Breast epithelium (tissue), 4 donors: ENCODE measurements at regions not wholly inside any gene's neighbourhood (a gene's known extent, or its start where the extent isn't known, plus 50 kb on each side); places are given as distances from the start of the nearest gene placed in this dataset.

Experiments used
- DNase-seq, 2 donors: peaks; one replicate each; pipeline ENCODE4 v3.0.0-alpha.2; 2019; ENCODE audit warnings: low spot score in 2 of 2
- H3K27ac ChIP-seq, 2 donors: fragments of 200-600 bp; sonication (generic) in 1 of 2; one replicate each; pipeline ENCODE4 v1.5.1; 2016 to 2019; ENCODE audit warnings: mild to moderate bottlenecking in 1 of 2
- H3K27me3 ChIP-seq, 2 donors: fragments of 200-600 bp; sonication (generic) in 1 of 2; one replicate each; pipeline versions ENCODE4 v1.5.1 to v1.6.0; 2017 to 2019; ENCODE audit warnings: control low read depth in 1 of 2, mild to moderate bottlenecking in 1 of 2
- H3K36me3 ChIP-seq: fragments of 200-600 bp; one replicate; pipeline ENCODE4 v1.5.1; 2019
- H3K4me1 ChIP-seq, 2 donors: fragments of 200-600 bp; sonication (generic); one replicate each; pipeline ENCODE4 v1.5.1; 2016 to 2019; ENCODE audit warnings: control low read depth in 1 of 2
- H3K4me3 ChIP-seq, 3 donors: fragments of 200-600 bp; sonication (generic); 1 replicate in 2 of 3; 2 replicates in 1 of 3; pipeline ENCODE4 v1.5.1; 2016 to 2019; ENCODE audit warnings: mild to moderate bottlenecking in 3 of 3, moderate library complexity in 2 of 3
- H3K9me3 ChIP-seq, 2 donors: fragments of 200-600 bp; sonication (generic) in 1 of 2; one replicate each; pipeline ENCODE4 v1.5.1; 2016 to 2019; ENCODE audit warnings: control low read depth in 1 of 2
- POLR2A ChIP-seq: fragments of 450-650 bp; IDR thresholded peaks from one replicate; pipeline ENCODE4 v1.6.1; 2016; ENCODE audit warnings: antibody characterized with exemption, mild to moderate bottlenecking, moderate library complexity
- POLR2AphosphoS5 ChIP-seq, 3 donors: sonication (generic); formaldehyde crosslinking; IDR thresholded peaks; one replicate each; pipeline ENCODE4 v1.6.1; 2017; ENCODE audit warnings: antibody characterized with exemption in 3 of 3
- intact Hi-C: fragments of 100-400 bp; cut with DNase I; formaldehyde crosslinking; loops from one replicate; pipeline ENCODE4 v1.15.1; 2023; ENCODE audit warnings: low total_unique reads
- TF ChIP-seq, protein P1 (sequence below), 3 donors: fragments of 450-650 bp; IDR thresholded peaks; one replicate each; pipeline ENCODE4 v1.5.1; 2016 to 2017; ENCODE audit warnings: antibody characterized with exemption in 3 of 3, mild to moderate bottlenecking in 3 of 3, moderate library complexity in 3 of 3

DNA sequence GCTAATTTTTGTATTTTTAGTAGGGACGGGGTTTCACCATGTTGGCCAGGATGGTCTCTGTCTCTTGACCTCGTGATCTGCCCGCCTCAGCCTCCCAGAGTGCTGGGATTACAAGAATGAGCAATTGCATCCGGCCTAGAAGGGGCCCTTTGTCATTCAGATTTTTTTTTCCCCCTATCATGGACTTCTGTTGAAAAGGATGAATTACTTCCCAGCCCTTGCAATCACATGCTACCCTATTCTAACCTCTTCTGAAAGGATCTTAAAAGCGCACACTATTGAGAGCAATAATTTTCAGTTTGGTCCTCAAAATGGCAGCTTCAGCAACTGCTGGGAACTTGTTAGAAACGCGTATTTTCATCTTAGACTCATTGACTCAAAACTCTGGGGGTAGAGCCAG lies 575.6 kb upstream of the KIRREL3 start:
- Histone ChIP-seq H3K4me1 (no peaks in the 10 kb centered on the region), H3K4me3 (no peak overlapping the region), H3K27me3 (no peaks in the 10 kb centered on the region), H3K27ac (no peak overlapping the region), H3K9me3 (no peaks in the 10 kb centered on the region), H3K36me3 (no peaks in the 10 kb centered on the region)
- DNase-seq = no peak
- TF ChIP-seq POLR2AphosphoS5 (IDR thresholded peaks at IDR 0.05) (no peak), POLR2A (no peak)
- TF ChIP-seq, protein P1, sequence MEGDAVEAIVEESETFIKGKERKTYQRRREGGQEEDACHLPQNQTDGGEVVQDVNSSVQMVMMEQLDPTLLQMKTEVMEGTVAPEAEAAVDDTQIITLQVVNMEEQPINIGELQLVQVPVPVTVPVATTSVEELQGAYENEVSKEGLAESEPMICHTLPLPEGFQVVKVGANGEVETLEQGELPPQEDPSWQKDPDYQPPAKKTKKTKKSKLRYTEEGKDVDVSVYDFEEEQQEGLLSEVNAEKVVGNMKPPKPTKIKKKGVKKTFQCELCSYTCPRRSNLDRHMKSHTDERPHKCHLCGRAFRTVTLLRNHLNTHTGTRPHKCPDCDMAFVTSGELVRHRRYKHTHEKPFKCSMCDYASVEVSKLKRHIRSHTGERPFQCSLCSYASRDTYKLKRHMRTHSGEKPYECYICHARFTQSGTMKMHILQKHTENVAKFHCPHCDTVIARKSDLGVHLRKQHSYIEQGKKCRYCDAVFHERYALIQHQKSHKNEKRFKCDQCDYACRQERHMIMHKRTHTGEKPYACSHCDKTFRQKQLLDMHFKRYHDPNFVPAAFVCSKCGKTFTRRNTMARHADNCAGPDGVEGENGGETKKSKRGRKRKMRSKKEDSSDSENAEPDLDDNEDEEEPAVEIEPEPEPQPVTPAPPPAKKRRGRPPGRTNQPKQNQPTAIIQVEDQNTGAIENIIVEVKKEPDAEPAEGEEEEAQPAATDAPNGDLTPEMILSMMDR (IDR thresholded peaks at IDR 0.05) = no peak
- intact Hi-C loops = no loop called here

DNA sequence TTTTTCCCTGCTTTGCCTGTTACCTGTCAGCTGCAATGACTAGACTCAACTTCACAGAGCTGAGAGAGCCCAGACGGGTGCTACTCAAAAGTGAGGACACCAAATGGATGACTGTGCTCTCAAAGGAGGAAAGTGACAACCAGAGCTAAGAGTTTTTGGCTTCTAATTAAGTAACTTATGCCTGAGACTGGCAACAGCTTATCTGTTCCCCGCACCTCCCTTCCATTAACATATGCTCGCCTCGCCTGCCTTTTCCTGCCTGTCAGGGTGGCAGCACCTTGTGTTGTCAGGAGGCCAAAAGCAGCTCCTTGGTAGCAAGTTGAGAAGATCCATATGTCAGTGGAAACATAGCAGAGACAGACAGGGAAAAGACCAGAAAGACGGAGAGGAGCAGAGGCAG lies 573.9 kb upstream of the KIRREL3 start:
- no peaks in the 10 kb centered on the region for H3K36me3 ChIP-seq
- no peak overlapping the region for H3K4me3 ChIP-seq
- intact Hi-C loops = no loop called here
- TF ChIP-seq POLR2A (no peak), POLR2AphosphoS5 (IDR thresholded peaks at IDR 0.05) (no peak)
- TF ChIP-seq, protein P1 (IDR thresholded peaks at IDR 0.05) = no peak
- no peaks in the 10 kb centered on the region for H3K9me3 ChIP-seq
- no peaks in the 10 kb centered on the region for H3K4me1 ChIP-seq
- no peaks in the 10 kb centered on the region for H3K27me3 ChIP-seq
- no peak overlapping the region for H3K27ac ChIP-seq
- no peak for DNase-seq

DNA sequence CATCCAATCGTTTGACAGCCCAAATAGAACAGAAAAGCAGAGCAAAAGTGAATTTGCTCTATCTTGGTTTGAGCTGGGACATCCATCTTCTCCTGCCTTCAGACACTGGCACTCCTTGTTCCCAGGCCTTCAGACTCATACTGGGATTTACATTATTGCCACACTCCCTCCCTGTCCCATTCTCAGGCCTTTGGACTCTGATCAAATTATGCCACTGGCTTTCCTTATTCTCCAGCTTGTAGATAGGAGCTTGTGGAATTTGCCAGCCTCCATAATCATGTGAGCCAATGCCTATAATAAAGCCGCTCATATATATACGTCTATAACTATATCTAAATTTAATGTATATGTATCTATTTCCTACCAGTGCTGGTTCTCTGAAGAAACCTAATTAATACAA lies 568.3 kb upstream of the KIRREL3 start:
- Histone ChIP-seq H3K4me1 (no peaks in the 10 kb centered on the region), H3K9me3 (no peaks in the 10 kb centered on the region), H3K4me3 (no peak overlapping the region), H3K27me3 (no peaks in the 10 kb centered on the region), H3K27ac (no peak overlapping the region), H3K36me3 (no peaks in the 10 kb centered on the region)
- no peak for TF ChIP-seq POLR2AphosphoS5 (IDR thresholded peaks at IDR 0.05)
- TF ChIP-seq POLR2A = no peak
- TF ChIP-seq, protein P1 (IDR thresholded peaks at IDR 0.05) = no peak
- DNase-seq = no peak
- intact Hi-C loops = no loop called here

DNA sequence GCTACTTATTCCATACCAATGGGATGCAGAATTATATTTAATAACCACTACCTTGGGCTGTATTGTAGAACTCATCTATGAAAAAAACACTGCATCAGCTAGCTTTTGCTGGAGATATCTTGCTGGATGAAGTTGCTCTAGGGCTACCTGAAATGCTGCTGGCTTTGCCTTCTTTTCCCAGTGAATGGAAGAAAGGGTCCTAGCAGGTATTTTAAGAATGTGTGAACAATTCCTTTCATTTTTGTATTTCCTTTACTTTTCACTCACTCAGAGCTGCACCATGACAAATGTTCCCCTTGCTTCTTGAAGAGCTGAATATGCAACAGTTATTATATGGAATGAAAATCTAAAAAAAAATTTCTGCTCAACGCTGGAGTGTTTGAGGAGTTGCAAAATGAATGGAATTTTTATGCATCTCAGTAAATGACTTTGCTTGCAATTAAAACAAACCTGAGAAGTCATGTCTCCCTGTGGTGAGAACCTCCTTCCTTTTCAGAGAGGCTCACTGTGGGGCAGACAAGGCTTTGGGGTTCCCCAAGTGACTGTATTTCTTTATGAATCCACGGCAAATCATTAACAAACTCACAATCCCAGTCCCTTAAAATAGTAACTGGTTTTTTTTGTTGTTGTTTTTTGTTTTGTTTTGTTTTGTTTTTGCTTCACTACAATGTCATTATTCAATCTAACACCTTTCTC lies 566.8 kb upstream of the KIRREL3 start:
- Histone ChIP-seq H3K9me3 (no peaks in the 10 kb centered on the region), H3K27me3 (no peaks in the 10 kb centered on the region), H3K4me1 (no peaks in the 10 kb centered on the region), H3K4me3 (no peak overlapping the region), H3K36me3 (no peaks in the 10 kb centered on the region), H3K27ac (no peak overlapping the region)
- intact Hi-C loops = no loop called here
- TF ChIP-seq POLR2AphosphoS5 (IDR thresholded peaks at IDR 0.05) = no peak
- no peak for TF ChIP-seq POLR2A
- TF ChIP-seq, protein P1 (IDR thresholded peaks at IDR 0.05) = no peak
- no peak for DNase-seq

DNA sequence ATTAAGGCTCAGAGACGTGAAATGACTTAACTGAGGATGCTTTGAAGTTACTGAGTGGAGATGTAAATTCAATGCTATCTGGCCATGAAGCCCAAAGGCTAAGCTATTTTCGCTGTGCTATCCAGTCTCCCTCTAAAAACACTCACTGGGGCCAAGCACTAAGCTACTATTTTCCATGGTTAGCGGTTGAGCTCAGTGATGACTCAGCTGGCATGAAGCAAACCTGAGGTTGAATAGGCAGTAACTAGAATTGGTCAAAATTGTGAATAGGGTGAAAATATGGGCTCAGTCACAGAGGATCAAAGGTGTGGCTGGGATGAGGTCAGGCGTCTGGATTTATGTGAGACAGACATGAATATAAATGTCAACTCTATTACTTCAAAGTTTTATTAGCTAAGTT lies 564.2 kb upstream of the KIRREL3 start:
- H3K27me3 ChIP-seq = no peaks in the 10 kb centered on the region
- no peaks in the 10 kb centered on the region for H3K9me3 ChIP-seq
- intact Hi-C loops = no loop called here
- H3K4me3 ChIP-seq = no peak overlapping the region
- H3K4me1 ChIP-seq = no peaks in the 10 kb centered on the region
- TF ChIP-seq, protein P1 (IDR thresholded peaks at IDR 0.05) = no peak
- TF ChIP-seq POLR2AphosphoS5 (IDR thresholded peaks at IDR 0.05) = no peak
- TF ChIP-seq POLR2A = no peak
- no peak overlapping the region for H3K27ac ChIP-seq
- DNase-seq = no peak
- H3K36me3 ChIP-seq = no peaks in the 10 kb centered on the region
